ENCODE measurements at regions not wholly inside any gene's neighbourhood (a gene's known extent, or its start where the extent isn't known, plus 50 kb on each side); places are given as distances from the start of the nearest gene placed in this dataset.

DNA sequence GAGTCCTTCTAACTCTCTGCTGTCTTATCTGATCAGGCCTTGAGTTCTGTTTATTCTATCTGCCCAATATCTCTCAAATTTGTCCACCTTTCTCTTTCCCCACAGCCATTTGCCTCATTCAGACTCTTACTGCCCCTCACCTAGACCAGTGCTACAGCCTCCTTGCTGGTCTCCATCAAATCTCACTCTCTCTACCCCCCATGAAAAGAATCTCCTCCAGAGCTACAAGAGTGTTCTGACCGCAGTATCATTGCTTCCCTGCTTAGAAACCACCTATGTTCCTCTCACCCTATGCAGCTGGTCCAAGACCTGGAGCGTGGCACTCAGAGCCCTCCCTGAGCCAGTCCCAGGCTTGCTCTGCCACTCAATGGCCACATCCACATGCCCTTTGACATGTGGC, 231.0 kb upstream of the JUN start:
- TF ChIP-seq, protein P1, sequence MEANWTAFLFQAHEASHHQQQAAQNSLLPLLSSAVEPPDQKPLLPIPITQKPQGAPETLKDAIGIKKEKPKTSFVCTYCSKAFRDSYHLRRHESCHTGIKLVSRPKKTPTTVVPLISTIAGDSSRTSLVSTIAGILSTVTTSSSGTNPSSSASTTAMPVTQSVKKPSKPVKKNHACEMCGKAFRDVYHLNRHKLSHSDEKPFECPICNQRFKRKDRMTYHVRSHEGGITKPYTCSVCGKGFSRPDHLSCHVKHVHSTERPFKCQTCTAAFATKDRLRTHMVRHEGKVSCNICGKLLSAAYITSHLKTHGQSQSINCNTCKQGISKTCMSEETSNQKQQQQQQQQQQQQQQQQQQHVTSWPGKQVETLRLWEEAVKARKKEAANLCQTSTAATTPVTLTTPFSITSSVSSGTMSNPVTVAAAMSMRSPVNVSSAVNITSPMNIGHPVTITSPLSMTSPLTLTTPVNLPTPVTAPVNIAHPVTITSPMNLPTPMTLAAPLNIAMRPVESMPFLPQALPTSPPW (CRISPR knock-in tag; IDR thresholded peaks at IDR 0.05), result no peak
- TF ChIP-seq, protein P2, sequence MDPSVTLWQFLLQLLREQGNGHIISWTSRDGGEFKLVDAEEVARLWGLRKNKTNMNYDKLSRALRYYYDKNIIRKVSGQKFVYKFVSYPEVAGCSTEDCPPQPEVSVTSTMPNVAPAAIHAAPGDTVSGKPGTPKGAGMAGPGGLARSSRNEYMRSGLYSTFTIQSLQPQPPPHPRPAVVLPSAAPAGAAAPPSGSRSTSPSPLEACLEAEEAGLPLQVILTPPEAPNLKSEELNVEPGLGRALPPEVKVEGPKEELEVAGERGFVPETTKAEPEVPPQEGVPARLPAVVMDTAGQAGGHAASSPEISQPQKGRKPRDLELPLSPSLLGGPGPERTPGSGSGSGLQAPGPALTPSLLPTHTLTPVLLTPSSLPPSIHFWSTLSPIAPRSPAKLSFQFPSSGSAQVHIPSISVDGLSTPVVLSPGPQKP (CRISPR knock-in tag; IDR thresholded peaks at IDR 0.05), result no peak
- TF ChIP-seq KAT8 (IDR thresholded peaks at IDR 0.05; ENCODE audit: low read depth) (no peak), ARID4B (CRISPR knock-in tag; IDR thresholded peaks at IDR 0.05) (no peak), CBX8 (IDR thresholded peaks at IDR 0.05; ENCODE audit: borderline replicate concordance, extremely low read depth, low read depth, low read length, poor library complexity, severe bottlenecking) (no peak), NCOA6 (IDR thresholded peaks at IDR 0.05) (no peak), RBM34 (IDR thresholded peaks at IDR 0.05; ENCODE audit: borderline replicate concordance, insufficient read depth, low read length) (no peak), SP1 (CRISPR knock-in tag; IDR thresholded peaks at IDR 0.05) (no peak), ZFX (CRISPR knock-in tag; IDR thresholded peaks at IDR 0.05) (no peak), ETV5 (CRISPR knock-in tag; IDR thresholded peaks at IDR 0.05; ENCODE audit: low read depth) (no peak), SREBF1 (IDR thresholded peaks at IDR 0.05; ENCODE audit: borderline replicate concordance, low read depth, low read length) (no peak), BHLHE40 (IDR thresholded peaks at IDR 0.05; ENCODE audit: low read length) (no peak)
- TF ChIP-seq, protein P3, sequence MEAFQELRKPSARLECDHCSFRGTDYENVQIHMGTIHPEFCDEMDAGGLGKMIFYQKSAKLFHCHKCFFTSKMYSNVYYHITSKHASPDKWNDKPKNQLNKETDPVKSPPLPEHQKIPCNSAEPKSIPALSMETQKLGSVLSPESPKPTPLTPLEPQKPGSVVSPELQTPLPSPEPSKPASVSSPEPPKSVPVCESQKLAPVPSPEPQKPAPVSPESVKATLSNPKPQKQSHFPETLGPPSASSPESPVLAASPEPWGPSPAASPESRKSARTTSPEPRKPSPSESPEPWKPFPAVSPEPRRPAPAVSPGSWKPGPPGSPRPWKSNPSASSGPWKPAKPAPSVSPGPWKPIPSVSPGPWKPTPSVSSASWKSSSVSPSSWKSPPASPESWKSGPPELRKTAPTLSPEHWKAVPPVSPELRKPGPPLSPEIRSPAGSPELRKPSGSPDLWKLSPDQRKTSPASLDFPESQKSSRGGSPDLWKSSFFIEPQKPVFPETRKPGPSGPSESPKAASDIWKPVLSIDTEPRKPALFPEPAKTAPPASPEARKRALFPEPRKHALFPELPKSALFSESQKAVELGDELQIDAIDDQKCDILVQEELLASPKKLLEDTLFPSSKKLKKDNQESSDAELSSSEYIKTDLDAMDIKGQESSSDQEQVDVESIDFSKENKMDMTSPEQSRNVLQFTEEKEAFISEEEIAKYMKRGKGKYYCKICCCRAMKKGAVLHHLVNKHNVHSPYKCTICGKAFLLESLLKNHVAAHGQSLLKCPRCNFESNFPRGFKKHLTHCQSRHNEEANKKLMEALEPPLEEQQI (IDR thresholded peaks at IDR 0.05), result no peak
- Histone ChIP-seq H3K27me3 (ENCODE audit: control insufficient read depth in 2 of 2, insufficient read depth in 2 of 2, low read length in 2 of 2) (no peaks in the 10 kb centered on the region; a peak in 1 of 5 replicates), H3K4me2 (ENCODE audit: insufficient read depth, low read length) (no peak overlapping the region), H3K9me1 (ENCODE audit: control insufficient read depth, insufficient read depth, low read length) (no peaks in the 10 kb centered on the region), H3K4me1 (replicated peaks in 1 of 2; ENCODE audit: control insufficient read depth in 2 of 2, insufficient read depth in 2 of 2, low read length in 2 of 2) (peaks cover 4 to 9% of the 10 kb centered on the region in 2 experiments; a peak in 4 of 5 replicates), H4K20me1 (replicated peaks; ENCODE audit: control insufficient read depth, insufficient read depth, low read length) (no peaks in the 10 kb centered on the region), H3K27ac (ENCODE audit: extremely low read depth, low read depth, low read length) (no peak overlapping the region), H3K36me3 (ENCODE audit: control insufficient read depth, insufficient read depth, low read length) (no peaks in the 10 kb centered on the region), H3K9me3 (replicated peaks; ENCODE audit: control insufficient read depth, insufficient read depth, low read depth, low read length) (no peaks in the 10 kb centered on the region), H3K9ac (ENCODE audit: insufficient read depth in 1 of 2, low read depth in 2 of 2, low read length in 2 of 2) (no peak overlapping the region), H3K4me3 (no peak overlapping the region), H3K79me2 (ENCODE audit: control insufficient read depth, insufficient read depth, low read length) (no peaks in the 10 kb centered on the region), H2AFZ (ENCODE audit: low read depth, low read length) (no peak overlapping the region)
- FAIRE-seq, result no peak
- POLR2A ChIA-PET, result interaction anchor here (0.7 to 0.8 kb wide), 3 partner anchors 17 to 229 kb away, joined by 3 to 4 read pairs (median 3); no protein-coding TSS in a partner anchor
- no peak for ATAC-seq
- no TSS peak for BruUV-seq (replicated peaks)
- WGBS (ENCODE audit: insufficient coverage, low coverage, missing lambda C conversion rate), result 68% methylated on average over 2 of the region's 2 CpGs
- intact Hi-C loops (cut with micrococcal nuclease) (no loop called here), in situ Hi-C loops (cut with MboI) (no loop called here)
- no peak for DNase-seq (ENCODE audit: extremely low read depth in 1 of 4, low spot score in 3 of 4)
- CTCF ChIA-PET (ENCODE audit: low intra/inter-chr PET ratio), result no interaction called here
